OCI-LY7 (cell line): ENCODE measurements at regions not wholly inside any gene's neighbourhood (a gene's known extent, or its start where the extent isn't known, plus 50 kb on each side); places are given as distances from the start of the nearest gene placed in this dataset.

Source experiments
- EZH2phosphoT487 ChIP-seq: fragments of 200-600 bp; sonication (generic); IDR thresholded peaks from 2 replicates; pipeline ENCODE4 v1.6.1; 2018; ENCODE audit warnings: low read depth, borderline replicate concordance, mild to moderate bottlenecking, mixed run types, antibody characterized with exemption, low read length, moderate library complexity, mixed read lengths
- TF ChIP-seq, protein P1 (sequence below): fragments of 200-600 bp; sonication (generic); conservative IDR thresholded peaks from 2 replicates; pipeline ENCODE4 v1.5.1; 2014; ENCODE audit warnings: mild to moderate bottlenecking, antibody characterized with exemption, low read length, moderate library complexity, mixed read lengths

DNA sequence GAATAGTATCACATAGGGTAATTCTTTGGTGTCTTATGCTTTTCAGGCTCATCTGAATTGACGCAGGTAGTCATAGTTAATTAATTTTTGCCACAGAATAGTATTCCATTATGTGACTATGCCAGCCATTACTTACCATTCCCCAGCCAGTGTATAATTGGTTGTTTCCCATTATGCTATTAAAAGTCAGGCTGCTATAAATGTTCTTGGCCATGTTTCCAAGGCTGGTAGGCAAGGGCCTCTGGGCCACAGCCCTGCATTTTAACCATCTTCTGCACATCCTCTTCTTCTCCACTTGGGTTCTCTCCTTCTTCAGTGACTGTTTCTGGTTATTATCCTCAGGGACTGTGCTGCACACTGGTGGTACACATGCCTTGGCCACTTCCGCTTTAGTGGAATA lies 190.9 kb downstream of the ADAMTS15 start:
- TF ChIP-seq, protein P1, sequence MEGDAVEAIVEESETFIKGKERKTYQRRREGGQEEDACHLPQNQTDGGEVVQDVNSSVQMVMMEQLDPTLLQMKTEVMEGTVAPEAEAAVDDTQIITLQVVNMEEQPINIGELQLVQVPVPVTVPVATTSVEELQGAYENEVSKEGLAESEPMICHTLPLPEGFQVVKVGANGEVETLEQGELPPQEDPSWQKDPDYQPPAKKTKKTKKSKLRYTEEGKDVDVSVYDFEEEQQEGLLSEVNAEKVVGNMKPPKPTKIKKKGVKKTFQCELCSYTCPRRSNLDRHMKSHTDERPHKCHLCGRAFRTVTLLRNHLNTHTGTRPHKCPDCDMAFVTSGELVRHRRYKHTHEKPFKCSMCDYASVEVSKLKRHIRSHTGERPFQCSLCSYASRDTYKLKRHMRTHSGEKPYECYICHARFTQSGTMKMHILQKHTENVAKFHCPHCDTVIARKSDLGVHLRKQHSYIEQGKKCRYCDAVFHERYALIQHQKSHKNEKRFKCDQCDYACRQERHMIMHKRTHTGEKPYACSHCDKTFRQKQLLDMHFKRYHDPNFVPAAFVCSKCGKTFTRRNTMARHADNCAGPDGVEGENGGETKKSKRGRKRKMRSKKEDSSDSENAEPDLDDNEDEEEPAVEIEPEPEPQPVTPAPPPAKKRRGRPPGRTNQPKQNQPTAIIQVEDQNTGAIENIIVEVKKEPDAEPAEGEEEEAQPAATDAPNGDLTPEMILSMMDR, result no peak
- TF ChIP-seq EZH2phosphoT487, result no peak
